Left forelimb (tissue), 1 donor: ENCODE measurements at regions not wholly inside any gene's neighbourhood (a gene's known extent, or its start where the extent isn't known, plus 50 kb on each side); places are given as distances from the start of the nearest gene placed in this dataset.

ENCODE experiments used
- DNase-seq: peaks from one replicate; pipeline ENCODE4 v3.0.0-alpha.2; 2018; ENCODE audit warnings: low spot score

- DNase-seq = no peak
Measured at GRCh38 chr11:116217441-116217840, 555.3 kb downstream of the BUD13 start.

GRCh38 chr11:116217006-116217405 lies 555.8 kb downstream of the BUD13 start:
- DNase-seq = no peak

DNA sequence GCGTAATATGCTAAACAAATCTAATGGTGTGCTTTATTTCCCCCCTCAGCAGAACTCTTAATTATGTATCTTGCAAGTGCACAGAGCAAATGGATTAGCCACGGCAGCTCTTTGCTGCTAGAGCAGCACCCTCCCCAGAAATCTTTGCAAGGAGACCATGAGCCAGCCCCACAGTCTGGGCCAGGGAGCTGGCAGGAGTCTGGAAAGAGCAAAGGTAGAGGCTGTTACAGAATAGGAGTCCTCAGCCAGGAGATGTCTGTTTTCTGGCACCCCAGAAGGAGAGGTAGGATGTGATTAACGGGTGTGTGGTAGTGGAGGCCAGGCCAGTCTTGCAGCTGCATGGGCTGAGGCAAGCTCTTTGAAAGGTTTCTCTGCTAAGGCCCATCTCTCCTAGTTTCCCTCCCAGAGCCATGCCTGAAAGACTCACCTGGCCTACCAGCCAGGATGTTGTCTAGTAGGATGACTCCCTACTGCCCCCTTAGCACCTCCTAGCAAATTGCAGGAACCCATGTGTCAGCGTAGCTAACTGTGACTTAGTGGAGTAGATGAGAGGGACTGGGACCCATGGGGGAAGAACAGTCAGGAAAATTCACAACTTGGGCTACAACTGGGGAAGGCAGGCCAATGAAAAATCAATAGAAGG lies 557.2 kb downstream of the BUD13 start:
- no peak for DNase-seq

GRCh38 chr11:116211147-116211546 lies 561.6 kb downstream of the BUD13 start:
- DNase-seq = no peak

GRCh38 chr11:116210663-116211062 lies 562.1 kb downstream of the BUD13 start:
- no peak for DNase-seq

DNA sequence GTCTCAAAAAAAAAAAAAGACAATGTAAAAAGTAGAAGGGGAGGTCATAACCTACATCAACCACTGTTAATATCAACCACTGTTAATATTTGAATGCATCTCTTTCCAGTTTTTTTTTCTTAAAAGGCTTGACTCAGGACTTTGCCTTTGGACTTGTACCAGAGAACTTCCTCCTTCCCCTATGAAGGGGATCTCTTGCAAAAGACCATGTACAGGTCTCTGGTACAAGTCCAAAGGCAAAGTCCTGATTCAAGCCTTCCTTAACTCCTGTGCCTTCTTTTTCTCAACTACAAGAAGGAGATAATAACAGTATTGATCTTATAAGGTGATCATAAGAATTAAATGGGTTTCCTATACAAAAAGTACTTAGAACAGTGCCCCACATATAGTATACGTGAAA lies 563.5 kb downstream of the BUD13 start:
- DNase-seq = no peak

DNA sequence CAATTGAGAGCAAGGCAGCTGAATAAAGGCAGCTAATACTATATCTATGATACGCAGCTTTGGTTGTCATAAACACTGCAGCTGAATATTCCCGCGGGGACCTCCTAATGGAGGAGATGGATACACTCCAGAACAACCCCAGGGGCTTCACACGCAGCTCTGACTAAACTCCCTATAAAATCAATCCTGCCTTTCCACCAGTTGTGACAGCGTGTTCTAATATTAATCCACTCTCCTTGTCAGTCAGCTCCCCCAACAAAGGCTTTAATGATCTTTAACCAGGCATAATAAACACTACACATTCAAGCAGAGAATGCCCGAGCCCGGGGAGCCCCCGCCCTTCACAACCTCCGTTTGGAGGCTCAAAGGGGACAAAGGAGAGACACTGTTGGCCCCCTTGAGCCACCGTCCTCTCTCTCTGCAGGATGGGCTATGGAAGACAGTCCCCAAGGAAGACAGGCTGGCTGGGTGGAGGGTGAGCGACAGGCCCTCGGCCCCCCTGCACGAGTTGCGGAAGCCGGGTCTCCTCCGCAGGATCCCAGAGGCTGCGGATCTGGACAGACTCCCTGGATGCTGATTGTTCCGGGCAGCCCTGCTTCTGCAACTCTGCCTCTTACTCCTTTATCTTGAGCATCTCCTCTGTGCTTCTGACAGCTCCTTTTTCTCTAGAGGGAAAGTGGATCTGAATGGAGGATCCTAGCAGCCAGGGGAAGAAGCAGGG lies 565.2 kb downstream of the BUD13 start:
- DNase-seq = no peak

GRCh38 chr11:116207019-116207418 lies 565.8 kb downstream of the BUD13 start:
- DNase-seq = no peak

- DNase-seq = no peak
Measured at GRCh38 chr11:116202922-116203321, 569.9 kb downstream of the BUD13 start.

DNA sequence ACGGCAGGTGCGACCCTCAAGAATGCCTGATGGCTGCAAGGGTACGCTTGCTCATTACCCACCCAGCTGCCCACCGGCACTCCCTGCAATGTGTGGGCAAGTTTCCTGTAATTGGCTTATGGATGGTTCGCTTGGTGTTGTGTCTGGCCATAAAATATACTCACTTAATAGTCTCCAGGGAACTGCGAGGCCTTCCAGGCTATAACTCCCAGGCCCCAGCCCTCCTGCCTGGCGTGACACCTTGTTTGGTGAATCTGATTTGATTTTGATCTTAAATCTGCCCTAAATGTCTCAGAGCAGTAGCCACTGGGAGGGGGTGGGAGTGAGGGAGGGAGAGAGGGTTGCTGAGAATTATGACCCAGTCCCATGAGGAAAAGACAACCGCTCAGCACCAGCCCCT lies 572.2 kb downstream of the BUD13 start:
- DNase-seq = no peak

DNA sequence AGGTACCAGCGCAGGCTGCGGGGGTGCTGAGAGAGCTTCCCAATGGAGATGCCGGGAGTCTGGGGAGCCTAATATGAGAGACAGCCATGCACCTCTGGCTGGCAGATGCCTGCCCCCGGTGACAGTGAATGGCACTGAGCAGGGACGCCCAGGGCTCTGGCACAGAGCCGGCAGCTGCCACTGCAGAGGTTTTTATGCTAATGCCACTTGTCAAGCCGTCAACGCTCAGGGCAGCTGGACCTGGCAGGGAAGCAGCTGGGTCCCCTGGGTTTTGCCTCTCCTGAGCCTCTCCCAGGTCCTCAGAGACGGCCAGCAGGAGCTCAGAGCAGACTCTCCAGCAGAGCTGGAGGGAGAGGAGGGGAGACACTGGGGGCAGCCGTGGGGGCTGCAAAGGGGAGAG lies 573.6 kb downstream of the BUD13 start:
- DNase-seq = no peak

DNA sequence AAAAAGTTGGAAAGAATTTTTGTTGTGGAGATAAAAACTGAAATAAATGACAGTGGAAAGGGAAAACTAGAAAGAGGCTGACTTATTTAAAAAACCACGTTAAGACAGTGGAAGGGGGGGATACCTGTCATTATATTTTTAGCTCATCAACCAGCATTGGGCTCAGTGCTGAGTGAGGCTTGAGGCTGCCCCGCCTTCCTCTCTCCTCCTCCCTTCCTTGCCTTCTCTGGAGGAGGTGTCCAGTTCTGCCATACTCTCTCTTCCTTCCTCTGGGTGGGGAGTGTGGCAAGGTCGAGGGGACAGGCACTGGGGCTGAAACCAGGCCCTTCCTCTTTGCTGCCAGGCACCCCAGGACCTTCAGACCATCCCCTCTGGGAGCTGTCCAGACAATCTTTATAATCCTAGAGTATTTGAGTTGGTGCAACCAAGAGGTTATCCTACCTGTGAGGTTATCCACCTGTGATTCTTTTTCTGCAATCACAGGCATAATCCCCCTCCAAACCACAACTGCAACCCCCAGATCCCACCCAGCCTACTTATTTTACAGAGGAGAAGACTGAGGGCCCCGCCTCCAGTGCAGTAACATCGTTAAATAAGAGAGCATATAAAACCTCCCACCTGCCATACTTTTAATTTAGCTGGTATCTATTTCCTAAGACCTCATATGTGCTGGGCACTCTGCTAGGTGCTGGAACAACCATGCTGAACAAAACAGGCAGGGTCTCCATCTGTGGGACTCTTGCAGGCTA lies 578.5 kb downstream of the BUD13 start:
- DNase-seq = no peak

GRCh38 chr11:116193321-116194131 lies 579.3 kb downstream of the BUD13 start:
- peak; percentile 74 for DNase-seq

GRCh38 chr11:116192509-116193210 lies 580.1 kb downstream of the BUD13 start:
- no peak for DNase-seq

DNA sequence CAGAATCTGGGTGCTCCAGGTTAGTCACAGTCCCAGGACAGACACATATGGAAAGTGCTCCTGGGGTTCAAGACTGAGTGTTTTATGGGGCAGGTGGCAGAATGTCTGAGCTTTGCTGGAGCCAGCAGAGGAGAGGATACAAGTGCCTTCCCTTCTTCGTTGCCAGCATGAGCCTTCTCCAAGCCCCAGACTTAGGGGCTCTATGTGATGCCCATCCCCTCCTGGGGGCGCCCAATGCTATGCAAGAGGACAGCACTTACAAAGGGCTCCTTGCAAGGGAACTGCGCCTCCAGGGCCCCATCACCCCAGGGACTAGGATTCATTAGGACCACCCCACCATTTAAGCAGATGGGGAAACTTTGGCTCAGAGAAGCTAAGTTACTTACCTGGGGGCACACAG lies 581.9 kb downstream of the BUD13 start:
- DNase-seq = no peak

- DNase-seq = no peak
Measured at GRCh38 chr11:116189408-116190170, 583.2 kb downstream of the BUD13 start.

- DNase-seq = no peak
Measured at GRCh38 chr11:116188350-116188749, 584.4 kb downstream of the BUD13 start.

DNA sequence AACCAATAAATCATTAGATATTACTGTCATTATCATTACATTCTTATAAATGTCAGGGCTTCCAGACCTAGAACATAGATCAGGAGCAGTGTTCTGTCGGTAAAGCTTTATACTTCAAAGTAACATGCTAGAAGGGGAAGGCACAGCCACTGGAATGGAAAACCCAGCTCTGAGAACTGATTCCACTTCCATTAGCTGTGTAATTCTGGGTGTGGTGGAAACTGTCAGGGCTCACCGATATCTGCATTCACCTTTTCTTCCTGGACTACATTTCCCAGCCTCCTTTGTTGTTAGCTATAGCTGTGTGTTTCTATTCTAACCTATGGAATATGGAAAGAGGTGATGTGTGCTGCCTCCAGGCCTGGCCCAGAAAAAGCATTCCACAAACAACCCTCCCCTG lies 585.8 kb downstream of the BUD13 start:
- no peak for DNase-seq

DNA sequence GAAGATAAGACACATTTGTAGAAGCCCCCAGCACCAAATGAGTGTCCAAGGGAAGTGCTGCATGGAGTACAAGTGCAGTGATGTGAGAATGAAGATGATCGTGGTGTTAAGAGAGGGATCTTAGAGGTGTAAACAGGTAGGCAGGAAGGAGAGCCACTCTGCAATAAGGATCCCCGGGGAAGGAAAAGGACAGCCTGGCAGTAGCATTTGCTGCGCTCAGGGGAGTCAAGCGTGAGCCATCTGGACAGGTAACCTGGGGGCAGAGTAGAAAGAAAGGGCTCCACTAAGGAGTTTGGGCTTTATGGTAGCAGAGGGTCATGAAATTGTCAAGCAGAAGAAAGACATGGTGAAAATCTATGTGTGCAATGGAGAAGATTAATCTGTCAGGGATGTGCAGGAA lies 587.2 kb downstream of the BUD13 start:
- DNase-seq = no peak

- no peak for DNase-seq
Measured at GRCh38 chr11:116184763-116185162, 588.0 kb downstream of the BUD13 start.
